ENCODE measurements at regions not wholly inside any gene's neighbourhood (a gene's known extent, or its start where the extent isn't known, plus 50 kb on each side); places are given as distances from the start of the nearest gene placed in this dataset.

DNA sequence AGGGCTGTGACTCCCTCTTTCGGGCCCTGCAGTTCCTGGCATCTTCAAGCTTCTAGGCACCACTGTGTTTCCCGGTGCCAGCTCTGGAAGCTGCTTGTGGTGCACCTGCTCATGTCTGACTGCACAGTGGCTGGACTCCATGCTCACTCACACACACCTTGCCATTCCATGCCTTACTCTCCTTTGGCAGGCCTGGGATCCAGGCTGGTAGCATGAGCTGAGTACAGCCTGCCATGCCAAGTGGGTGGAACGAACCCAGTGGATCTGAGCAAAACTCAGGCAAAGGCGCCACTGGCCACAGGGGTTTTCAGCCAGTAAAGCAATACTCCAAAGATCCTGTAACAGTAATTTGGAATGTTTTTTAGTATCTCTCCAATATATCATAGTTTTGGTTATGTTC lies 902.7 kb upstream of the USP15 start:
- no peak for DNase-seq

DNA sequence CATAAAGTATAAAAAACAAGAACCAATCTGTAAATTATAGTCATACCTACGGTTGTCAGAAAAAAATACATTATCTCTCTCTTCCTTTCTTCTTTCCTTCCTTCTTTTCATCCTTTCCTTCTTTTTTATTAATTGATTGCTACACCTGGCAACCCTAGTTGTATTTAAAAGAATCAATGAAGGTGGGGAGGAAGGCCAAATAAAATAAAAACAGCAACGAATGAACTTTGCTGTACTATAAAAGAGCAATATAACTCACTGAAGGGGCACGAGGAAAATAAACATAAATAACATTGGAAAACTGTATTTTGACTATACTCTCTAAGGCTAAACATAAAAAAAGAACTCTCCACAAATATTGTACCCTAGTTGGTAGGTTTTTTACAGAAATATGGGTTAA lies 898.2 kb upstream of the USP15 start:
- DNase-seq, result no peak

DNA sequence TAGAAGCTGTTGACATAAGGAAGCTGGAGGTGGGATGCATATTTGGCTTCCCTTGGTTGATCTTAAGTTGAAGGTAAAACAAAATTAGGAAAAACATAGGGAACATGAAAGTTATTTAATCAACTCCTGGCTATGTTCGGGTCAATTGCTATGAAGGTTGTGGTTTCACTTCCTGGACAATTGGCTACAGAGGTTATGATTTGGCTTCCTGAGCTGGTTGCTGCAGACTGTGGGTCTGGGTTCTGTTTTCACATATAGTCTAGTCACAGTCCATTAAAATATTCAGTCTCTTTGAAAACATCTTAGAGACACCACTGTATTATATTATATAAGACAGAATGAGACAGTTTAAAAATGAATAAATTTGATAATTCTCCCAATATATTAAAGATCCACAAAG lies 895.2 kb upstream of the USP15 start:
- no peak for DNase-seq

DNA sequence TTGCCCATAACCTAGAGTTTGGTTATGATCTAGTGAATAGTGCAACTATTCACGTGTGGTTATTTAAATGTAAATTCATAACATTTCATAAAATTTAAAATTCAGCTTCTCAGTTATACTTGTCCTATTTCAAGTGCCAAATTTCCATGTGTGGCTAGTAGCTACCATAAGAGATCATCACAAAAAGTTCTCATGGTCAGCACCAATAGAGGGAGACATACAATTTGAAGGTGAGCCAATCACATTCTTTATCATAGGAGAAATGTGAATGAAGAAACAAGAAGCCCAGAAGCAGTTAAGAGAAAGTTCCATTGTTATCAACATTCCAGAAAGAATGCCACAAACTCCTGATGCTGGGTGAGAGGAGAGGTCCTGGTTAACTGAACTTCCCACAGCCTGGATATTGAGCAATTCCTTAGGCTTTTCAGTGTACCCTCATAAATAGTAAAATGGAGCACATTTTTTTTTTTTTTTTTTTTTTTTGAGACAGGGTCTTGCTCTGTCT lies 892.9 kb upstream of the USP15 start:
- no peak for DNase-seq

DNA sequence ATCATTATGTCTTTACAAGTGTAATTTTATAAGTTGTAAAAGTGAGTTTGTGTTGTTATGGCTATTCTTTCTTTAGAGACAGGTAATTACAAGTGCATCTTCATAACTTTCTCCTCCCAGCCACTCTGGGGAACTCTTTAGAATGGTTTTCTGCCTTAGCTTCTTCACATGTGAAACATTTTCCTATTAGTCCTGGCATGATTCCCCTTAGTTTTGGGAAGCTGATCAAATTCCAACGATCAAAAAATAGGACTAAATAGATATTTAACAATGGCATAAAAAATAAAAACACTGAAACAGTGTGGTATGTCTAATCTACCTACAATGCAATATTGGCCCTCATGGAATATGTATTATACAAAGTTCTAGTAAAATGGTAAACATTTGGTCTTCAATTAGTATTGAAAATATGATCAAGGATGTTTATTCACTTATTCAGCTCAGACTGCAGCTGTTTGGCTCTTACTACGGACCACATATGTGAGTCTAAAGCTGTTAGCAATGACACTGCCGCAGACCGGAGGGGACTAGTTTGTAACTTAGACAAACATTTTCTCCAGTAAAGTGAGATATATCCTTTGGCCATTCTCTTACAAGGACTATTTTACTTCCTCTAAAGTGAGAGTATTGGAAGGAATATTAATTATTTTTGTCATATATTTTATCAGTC lies 890.8 kb upstream of the USP15 start:
- no peak for DNase-seq

DNA sequence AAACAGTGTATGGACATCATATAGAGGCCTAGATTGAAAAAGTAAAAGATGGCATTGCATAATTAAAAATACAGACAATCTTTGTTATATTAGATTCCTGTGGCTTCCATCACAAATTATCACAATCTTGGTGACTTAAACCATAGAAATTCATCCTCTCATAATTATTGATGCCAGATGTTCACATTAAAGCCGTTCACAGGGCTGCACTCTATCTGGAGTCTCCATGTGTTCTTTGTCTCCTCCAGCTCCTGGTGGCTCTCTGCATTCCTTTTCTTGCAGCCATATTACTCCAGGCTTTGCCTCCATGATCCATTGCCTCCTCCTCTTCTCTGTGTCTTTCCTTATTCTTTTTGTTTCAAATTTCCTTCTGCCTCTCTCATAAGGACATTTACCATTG lies 875.7 kb upstream of the USP15 start:
- DNase-seq, result no peak

DNA sequence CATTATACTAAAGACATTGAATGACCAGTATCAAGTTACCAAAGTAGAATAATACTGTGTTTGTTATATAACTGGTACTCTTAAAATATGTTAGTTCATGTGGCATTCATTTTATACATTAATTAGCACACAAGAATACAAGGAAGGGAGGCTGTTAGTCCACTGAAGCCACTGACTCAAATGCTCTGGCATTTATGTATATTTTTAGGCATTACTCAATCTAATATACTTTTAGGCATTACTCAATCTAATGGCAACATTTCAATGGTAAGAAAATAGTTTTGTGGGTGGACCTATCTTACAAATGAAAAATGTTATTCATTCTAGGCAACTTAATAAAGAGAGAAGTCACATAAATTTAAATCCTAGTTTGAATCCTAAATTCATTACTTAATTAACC lies 874.4 kb upstream of the USP15 start:
- DNase-seq, result no peak

DNA sequence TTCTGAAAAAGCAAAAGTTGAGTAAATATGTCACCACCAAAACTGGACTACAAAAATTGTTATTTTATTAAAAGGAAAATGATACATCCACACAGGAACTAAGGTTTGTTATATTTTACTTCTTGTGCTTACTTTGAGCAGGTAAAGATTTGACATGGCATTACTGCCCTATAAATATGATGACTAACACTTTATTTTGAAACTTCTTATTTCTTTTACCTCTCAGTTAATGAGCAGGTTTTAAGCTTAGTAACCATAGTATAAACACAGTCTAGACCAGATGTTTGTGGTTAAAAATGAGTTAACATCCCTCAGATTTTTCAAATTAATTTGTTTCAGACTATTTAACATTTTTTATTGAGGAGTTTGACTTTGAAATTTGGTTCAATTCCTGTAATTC lies 862.5 kb upstream of the USP15 start:
- no peak for DNase-seq

DNA sequence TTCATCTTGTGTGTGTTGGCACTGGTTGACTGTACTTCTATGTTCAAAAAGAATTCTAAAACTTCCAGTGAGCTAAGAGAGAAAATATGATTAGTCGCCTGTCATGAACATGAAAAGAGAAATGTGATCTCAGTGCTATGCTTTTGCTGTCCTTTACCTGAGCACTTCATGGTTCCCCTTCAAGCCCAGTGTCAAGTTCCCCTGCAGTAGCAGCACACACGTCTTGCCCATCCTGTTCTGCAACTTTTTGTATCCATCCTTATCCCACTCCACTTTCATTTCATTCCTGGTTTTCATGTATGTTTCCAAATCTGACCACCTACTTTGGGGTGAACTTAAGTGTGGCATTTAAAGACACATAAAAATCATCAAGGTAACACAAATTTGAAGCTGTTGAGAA lies 848.0 kb upstream of the USP15 start:
- DNase-seq, result no peak

DNA sequence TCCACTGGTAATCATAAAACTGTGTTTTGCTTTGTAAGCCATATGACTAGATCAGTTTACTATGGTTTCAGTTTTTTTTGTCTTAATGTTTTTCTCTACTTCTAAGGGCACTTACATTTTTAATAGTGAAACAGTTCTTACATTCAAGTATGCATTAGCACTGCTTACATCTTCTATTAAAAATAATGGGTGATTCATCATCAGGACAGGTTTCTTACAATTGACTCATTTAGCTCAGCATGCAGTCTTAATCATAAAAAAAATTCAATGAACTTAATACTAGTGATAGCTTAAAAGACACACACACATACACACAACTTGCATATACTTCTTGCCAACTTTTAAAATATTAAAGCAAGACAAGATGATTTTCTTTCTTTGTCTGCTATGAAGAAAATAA lies 845.7 kb upstream of the USP15 start:
- no peak for DNase-seq

DNA sequence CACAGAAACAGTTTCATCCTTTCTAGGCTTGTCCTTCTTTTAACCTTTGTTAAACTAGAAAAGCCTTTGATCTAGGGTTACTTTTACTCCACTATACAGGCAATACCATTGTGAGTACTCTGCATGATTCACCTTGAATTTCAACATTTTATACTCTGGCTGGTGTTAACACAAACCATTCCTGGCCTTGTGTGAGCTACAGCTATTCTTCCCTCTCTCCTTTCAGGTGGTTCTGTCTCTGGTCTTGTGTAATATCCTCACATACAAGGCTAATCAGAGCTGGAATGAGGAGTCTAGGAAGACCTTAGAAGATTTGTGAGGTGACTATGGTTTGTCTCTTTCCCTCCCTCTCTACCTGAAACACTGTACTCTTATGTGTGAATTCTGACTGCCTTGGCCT lies 837.4 kb upstream of the USP15 start:
- no peak for DNase-seq

DNA sequence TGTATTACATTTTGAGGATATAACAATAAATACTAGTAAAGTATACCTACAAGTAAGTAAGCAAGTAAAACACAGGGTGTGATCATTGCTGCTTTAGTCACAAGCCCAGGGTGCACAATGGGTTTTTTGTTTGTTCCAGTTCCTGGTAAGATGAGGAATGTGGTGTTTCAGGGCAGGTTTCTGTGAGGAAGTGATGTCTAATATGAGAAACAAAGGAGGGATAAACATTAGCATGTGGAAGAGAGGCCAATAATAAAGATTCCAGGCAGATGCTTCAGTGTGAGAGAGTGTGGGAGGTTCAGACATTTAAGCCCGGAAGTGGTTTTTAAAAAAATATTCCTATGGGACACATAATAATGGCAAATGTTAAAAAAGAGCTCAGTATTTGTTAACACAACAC lies 808.1 kb upstream of the USP15 start:
- no peak for DNase-seq

DNA sequence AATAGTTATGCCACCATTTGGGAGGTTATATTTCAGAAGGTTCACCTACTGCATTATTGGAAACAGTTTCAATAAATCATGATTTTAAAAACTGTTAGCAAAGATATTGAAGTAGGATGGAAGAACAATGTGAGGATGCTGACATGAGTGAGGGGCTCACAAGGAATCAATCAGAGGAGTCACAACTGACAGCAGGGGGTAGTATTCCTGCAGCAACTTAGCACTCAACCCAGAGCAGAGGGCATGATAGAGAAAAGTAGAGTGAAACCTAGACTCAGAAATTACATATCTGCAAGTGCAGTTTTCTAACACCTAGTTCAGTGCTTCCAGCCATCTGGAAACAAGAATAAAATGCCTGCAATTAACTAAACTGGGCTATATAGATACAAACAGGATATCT lies 772.5 kb upstream of the USP15 start:
- DNase-seq, result no peak

DNA sequence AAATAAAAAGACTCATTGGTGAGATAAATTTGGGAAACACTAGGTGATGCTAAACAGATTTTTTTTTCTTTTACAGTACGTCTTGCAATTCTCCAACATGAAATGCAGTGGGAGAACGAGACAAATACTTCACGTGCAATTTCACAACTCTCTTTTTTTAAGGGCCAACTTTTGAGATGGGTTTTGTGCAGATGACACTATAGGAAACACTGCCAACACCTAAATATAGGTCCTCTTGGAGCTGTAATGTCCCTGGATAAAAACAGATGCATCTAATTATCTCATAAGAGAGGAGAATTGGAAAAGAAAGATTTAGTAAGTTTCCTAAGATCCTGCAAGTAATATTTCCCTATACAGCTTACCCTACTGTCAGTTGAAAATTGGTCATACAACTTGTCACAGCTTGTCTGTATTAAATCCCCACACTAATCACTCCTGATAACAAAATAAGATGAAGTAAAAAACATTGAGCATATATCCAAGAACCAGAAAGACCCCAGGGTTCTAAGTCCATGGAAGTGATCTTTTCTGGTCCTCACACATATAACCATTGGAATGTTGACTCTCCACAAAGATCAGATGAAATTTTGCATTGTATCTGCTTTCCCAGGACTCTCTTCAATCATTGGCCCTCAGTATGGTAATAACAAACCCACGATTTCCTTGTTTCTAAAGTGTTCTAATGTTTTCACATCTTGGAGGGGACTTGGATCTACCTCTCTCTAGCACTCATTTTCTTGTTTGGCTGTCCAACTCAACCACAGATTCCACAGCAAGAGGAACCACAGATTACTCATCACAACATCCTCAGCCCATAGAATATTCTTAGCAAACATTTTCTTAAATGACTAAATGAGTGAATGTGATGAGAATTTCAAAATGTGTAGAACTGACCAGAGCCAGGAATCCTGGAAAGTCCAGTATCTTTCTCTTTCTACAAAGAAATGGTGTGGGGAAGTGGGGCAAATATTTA lies 769.4 kb upstream of the USP15 start:
- DNase-seq, result no peak

DNA sequence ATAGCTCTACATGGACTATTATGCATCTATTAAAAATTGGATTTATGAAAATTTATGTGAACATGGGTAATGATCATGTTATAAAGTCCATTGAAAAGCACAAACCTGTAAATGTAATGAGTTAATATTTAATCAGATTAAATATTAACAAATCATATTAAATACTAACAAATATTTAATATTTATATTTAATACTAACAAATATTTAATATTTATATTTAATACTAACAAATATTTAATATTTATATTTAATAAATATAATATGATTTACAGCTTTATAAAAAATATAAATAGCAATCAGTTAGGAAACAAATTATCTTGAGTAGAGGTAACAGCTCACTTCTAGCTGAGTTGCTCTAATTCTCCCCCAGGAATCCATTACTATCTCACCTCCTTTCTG lies 758.0 kb upstream of the USP15 start:
- DNase-seq, result no peak

DNA sequence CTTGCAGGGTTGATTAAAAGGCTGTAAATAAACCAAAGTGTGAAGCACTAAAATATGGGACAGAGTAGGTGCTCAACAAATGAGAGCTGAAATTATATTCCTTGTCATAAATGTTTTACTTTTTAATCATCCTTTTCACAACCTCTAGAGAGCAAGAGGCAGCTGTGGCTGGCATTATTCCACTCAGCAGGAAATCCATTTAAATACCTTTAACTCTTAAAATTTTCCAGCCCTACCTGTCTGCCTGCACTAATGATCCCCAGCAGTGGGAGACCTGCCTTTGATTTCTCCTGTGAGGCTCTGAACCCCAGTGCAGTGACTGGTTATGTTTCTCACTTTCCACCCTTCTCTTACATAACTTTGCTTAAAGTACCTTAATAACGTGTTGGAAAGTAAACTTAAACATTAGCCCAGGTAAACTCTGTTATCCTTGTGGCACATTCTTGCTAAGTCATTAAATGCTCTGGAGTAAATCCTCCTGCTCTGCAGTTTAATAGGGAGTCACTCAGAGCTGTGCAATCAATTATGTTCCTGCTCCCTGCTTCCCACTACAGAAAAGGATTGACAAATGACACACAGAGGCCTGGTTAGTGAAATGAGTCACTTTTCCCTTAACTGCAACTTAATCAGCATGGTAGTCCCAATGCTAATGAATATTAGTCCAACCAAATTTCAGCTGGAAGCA lies 755.7 kb upstream of the USP15 start:
- no peak for DNase-seq

DNA sequence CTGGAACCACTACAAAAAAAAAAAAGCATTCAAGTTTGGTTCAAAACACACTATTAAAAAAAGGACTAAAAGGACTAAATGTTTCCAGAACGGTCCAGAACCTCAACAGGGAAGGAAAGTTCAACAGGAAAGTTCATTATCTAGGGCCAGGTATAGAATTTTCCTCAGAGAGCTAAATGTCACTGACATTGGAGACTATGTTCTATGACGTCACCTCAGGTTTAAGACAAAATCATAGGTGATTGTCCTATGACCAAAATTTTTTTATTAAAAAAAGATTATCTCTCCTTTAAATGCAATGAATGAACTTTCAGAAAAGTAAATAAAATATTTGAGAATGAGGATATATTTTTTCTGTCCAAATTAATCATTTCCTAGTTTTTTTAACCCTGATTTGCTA lies 746.7 kb upstream of the USP15 start:
- DNase-seq, result no peak

DNA sequence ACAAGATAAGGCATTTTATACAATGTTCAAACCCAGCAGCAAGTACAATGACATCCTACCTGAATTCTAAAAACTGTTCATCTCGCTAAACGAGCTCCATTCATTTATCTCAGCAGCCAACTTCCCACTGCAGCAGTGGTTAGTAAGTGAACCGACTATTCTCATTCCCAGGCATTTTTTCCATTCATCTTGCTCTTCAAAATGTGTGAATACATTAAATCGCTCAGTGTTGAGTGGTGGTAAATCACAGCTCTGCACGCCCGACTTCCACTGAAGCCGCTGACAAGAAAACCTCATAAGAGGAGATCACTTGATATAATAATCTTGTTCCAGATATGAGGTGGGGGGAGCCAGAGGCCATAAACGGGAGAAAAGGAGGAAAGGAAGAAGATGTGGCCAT lies 746.2 kb upstream of the USP15 start:
- DNase-seq, result no peak

DNA sequence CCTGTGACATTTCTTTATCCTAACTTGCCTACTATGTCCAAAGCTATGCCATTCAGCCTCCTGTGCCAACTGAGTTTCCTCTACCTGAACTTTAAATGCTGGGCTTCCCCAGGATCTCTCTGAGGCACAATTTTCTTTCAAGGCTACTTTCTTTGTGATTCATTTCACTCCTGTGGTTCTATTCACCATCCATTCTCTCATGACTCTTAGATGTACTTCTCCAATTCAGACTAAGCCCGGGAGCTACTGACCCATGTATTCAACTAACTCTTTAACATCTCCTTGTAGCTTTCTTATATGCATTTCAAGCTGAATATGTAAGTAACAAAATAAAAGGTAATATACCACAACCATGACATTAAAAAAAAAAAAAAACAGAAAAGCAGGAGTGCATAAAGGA lies 738.9 kb upstream of the USP15 start:
- no peak for DNase-seq

DNA sequence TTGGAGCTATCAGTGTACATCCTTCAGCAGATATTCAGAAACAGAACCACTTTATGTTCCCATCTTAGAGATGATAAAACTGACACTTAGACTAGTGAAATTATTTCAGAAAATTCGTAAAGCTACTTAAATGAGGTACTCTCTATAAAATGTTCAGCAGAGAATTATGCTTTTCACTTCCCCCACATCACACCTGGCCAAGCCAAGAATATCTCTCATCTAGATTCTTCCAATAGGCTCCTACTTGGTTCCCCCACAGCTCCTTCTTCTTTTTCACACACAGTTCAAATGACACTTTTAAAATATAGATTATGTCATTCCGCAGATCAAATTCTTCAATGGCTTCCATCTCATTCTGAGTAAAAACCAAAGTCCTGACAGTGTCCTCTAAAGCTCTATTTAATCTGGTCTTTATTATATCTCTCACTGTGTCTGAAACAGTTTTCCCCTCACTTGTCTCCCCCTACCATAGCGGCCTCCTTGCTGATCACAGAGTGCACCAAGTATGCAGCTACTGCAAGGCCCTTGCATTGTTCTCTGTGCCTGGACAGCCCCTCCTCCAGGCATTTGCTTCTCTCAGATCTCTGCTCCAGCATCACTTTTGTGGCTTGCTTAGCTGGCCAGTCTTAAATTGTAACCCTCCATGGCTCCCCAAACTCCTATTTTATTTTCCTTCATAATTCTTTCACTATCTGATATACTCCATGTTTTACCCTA lies 736.8 kb upstream of the USP15 start:
- no peak for DNase-seq

DNA sequence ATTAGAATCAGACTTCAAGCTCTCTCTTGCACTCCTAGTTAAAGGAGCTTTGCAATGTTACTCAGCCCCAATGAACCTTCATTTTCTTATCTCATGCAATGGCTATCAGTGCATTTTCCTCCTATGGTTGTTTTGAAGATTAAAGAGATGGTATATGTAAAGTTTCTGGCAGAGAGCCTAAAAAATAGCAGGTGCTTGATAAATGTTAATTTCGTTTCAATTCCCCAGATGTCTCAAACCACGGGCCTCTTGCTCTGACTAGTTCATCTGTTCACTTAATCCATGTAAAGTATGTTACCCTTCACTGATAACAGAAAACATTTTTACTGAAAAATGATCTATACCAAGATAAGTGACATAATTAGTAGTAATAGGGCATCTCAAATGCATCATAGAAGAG lies 735.4 kb upstream of the USP15 start:
- DNase-seq, result no peak

DNA sequence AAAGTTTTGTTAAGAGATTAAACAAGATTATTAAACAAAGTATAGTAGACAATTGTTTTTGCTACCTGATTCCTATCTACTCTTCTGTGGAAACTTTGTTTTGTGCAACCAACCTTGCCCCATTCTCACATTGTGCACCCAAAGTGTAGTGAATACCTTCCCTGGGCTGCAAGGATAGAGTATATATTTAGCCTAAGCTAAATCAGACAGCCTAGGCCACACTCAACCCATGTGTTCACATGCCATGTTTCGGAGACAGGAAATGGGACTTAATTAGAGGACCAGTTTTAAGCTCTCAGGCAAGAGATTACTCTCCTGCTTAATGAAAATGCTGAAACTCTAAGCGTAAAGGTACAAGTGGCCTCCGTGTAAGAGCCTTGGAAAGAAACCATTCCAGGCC lies 734.9 kb upstream of the USP15 start:
- no peak for DNase-seq

DNA sequence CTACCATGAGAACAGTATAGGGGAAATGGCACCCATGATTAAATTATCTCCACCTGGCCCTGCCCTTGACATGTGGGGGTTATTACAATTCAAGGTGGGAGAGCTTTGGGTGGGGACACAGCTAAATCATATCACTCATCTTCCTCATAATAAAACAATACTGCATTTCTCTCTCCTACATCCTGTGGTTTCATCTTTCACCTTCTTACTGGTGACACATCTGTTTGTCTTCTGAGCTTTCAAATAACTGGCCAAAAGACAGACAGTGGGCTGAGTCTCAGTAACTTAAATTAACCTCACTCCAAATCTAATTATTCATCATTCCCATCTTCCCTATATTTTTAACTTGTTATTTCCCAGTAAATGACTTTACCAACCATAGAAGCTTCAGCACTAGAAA lies 729.7 kb upstream of the USP15 start:
- DNase-seq, result no peak

Measured in activated naive CD4-positive, alpha-beta T cell treated with Interleukin-2 at 50 U/mL for 16 hours (primary cell).